ENCODE measurements at regions not wholly inside any gene's neighbourhood (a gene's known extent, or its start where the extent isn't known, plus 50 kb on each side); places are given as distances from the start of the nearest gene placed in this dataset.

DNA sequence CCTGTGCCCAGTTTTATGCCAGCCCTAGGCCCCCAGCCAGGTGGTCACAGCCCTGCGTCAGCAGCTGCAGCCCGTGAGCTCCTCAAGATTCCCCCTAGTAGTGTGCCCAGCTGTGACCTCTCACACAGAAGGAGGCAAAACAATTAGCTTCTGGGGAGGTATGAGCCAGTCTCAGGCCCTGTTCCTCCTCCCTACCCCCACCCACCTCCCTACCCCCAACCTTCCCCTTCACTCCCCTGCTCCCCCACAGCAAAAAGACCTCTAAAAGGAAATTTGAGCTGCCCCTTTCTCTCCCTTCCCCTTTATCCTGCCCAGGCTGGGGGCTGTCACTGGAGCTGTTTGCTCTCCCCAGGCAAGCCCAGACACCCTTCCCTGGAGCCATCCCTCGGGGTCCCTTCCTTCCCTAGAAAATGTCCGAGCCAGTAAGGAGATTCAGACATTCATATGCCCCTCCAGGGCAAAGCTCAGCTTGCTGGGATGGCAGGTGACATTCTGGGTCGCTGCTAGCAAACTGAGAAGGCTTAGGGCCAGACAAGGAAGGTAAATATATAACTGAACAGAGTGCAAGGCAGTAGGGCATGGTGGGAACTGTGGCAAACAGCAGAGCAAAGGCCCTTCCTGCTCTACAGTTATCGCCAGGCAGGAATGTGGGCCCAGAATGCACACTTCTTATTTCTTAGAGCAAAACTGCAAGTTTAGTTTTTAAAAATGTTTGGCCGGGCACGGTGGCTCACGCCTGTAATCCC, 300.2 kb downstream of the MN1 start:
- no peak for TF ChIP-seq POLR2A (IDR thresholded peaks at IDR 0.05; ENCODE audit: extremely low read depth, insufficient read length)
- TF ChIP-seq, protein P1, sequence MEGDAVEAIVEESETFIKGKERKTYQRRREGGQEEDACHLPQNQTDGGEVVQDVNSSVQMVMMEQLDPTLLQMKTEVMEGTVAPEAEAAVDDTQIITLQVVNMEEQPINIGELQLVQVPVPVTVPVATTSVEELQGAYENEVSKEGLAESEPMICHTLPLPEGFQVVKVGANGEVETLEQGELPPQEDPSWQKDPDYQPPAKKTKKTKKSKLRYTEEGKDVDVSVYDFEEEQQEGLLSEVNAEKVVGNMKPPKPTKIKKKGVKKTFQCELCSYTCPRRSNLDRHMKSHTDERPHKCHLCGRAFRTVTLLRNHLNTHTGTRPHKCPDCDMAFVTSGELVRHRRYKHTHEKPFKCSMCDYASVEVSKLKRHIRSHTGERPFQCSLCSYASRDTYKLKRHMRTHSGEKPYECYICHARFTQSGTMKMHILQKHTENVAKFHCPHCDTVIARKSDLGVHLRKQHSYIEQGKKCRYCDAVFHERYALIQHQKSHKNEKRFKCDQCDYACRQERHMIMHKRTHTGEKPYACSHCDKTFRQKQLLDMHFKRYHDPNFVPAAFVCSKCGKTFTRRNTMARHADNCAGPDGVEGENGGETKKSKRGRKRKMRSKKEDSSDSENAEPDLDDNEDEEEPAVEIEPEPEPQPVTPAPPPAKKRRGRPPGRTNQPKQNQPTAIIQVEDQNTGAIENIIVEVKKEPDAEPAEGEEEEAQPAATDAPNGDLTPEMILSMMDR (IDR thresholded peaks at IDR 0.05; ENCODE audit: low read depth, low read length) = no peak
- TF ChIP-seq MYC (IDR thresholded peaks at IDR 0.05; ENCODE audit: low read depth, low read length) = no peak
- TF ChIP-seq, protein P2, sequence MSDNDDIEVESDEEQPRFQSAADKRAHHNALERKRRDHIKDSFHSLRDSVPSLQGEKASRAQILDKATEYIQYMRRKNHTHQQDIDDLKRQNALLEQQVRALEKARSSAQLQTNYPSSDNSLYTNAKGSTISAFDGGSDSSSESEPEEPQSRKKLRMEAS (IDR thresholded peaks at IDR 0.05; ENCODE audit: low read depth, low read length) = no peak
- DNase-seq (ENCODE audit: low read depth) = no peak
- no peak overlapping the region for H3K4me3 ChIP-seq (ENCODE audit: low read depth, low read length)

DNA sequence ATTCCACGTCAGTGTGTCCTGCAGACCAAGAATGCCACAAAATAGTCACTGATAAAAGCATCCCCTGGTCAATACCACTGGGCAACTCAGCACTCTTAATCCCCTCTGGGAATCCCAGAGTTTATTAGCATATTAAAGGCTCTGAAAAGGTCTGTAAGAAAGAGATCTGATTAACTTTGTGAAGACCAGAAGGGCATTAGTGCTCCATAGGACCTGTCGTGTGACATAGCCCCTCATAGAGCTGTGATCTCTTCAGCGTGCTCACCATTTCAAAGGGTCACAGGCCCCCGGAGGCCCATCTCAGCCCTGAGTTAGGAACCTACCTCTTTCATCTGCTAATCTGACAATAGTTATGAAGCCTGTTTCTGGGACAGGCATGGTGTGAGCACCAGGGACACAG, 299.2 kb downstream of the MN1 start:
- no peak for TF ChIP-seq POLR2A (IDR thresholded peaks at IDR 0.05; ENCODE audit: extremely low read depth, insufficient read length)
- TF ChIP-seq, protein P1 (IDR thresholded peaks at IDR 0.05; ENCODE audit: low read depth, low read length) = no peak
- TF ChIP-seq, protein P2 (IDR thresholded peaks at IDR 0.05; ENCODE audit: low read depth, low read length) = no peak
- no peak for TF ChIP-seq MYC (IDR thresholded peaks at IDR 0.05; ENCODE audit: low read depth, low read length)
- no peak overlapping the region for H3K4me3 ChIP-seq (ENCODE audit: low read depth, low read length)
- no peak for DNase-seq (ENCODE audit: low read depth)

DNA sequence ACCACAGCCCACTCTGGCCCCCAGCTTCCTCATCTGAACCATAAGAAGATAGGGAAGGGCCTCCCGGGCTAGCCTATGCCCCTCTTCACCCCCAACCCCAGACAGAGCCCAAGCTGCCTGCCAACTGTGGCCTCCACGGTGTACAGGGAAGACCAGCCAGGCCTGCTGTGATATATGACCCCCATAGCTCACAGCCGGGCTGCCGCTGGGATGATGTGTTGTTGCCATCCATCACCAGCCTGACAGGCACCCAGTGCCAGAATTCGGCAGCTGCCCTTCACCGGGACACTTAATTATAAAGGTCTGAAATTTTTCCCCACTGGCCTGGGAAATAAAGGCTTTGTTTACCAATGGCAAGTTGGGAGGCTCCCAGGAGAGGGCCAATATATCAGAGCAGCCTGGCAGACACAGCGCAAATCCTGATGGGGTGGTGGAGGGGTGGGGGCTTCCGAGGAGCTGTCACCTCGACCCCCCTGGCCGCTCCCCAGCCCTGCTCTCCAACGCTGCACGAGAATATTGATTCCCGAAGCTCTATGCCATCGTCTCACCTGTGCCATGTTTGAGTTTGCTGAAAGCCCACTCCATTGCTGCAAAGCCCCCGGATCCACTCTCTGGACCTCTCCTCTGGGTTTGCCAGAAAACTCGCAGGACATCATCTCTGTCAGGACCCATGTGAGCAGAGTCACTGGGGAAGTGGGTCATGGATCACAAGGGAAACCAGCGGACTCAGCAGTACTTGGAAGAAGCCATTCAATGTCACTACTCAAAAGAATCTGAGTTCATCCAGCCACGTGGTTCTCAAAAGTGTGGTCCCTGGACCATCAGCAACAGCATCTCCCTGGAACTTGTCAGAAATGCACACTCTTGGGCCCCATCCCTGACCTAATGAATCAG, 296.9 kb downstream of the MN1 start:
- TF ChIP-seq, protein P2 (IDR thresholded peaks at IDR 0.05; ENCODE audit: low read depth, low read length) = no peak
- TF ChIP-seq, protein P1 (IDR thresholded peaks at IDR 0.05; ENCODE audit: low read depth, low read length) = no peak
- TF ChIP-seq POLR2A (IDR thresholded peaks at IDR 0.05; ENCODE audit: extremely low read depth, insufficient read length) = no peak
- no peak for TF ChIP-seq MYC (IDR thresholded peaks at IDR 0.05; ENCODE audit: low read depth, low read length)
- no peak overlapping the region for H3K4me3 ChIP-seq (ENCODE audit: low read depth, low read length)
- no peak for DNase-seq (ENCODE audit: low read depth)

DNA sequence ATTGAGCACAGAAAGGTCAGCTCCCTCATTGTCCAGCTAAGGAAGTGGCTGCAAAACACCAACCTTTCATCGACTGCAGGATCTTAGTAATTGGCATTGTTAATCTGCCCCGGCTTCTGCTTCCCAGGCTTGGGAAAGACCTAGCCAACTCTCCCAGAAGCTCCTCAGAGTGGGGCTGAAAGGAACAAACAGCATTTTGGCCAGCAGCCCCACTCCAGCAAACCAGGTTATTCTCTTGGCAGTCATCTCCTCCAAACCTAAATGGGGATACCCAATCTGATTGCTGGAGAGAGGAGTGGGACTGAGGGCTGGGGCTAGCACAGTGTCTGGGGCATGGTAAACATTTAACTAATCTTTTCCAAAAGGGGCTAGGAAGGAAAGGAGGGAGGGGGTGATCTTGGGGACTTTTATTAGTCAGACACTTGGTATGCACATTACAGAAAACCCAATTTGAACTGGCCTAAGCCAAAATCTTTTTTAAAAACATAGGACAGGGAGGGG, 294.4 kb downstream of the MN1 start:
- no peak for DNase-seq (ENCODE audit: low read depth)
- TF ChIP-seq MYC (IDR thresholded peaks at IDR 0.05; ENCODE audit: low read depth, low read length) (no peak), POLR2A (IDR thresholded peaks at IDR 0.05; ENCODE audit: extremely low read depth, insufficient read length) (no peak)
- TF ChIP-seq, protein P2 (IDR thresholded peaks at IDR 0.05; ENCODE audit: low read depth, low read length) = no peak
- TF ChIP-seq, protein P1 (IDR thresholded peaks at IDR 0.05; ENCODE audit: low read depth, low read length) = no peak
- no peak overlapping the region for H3K4me3 ChIP-seq (ENCODE audit: low read depth, low read length)

DNA sequence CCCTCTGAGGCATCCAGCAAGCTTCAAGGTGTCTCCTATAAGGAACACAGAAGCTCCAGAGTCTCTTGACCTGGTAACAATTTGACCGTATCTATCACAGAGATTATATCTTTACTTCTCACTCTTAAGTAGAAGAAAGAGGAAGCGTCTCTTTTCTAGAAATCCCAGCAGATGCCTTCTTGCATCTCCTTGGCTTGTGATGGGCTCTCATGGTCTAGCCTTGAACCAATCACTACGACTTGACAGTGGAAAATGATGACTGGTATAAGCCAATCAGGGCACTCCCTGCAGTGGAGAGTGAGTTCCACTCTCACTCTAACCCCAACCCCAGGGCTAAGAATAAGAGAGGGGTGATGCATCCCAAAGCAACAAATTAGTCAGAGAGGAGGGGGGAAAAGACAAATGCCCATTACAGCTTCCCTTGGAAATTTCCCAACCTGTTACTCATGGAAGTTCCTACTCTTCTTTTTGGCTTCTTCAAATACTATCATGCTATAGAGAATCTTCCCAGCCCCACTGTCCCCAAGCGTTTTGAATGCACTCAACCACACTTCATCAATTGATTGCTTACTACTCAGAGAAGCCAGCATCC, 293.5 kb downstream of the MN1 start:
- no peak overlapping the region for H3K4me3 ChIP-seq (ENCODE audit: low read depth, low read length)
- TF ChIP-seq POLR2A (IDR thresholded peaks at IDR 0.05; ENCODE audit: extremely low read depth, insufficient read length) = no peak
- TF ChIP-seq, protein P2 (IDR thresholded peaks at IDR 0.05; ENCODE audit: low read depth, low read length) = no peak
- TF ChIP-seq, protein P1 (IDR thresholded peaks at IDR 0.05; ENCODE audit: low read depth, low read length) = no peak
- TF ChIP-seq MYC (IDR thresholded peaks at IDR 0.05; ENCODE audit: low read depth, low read length) = no peak
- no peak for DNase-seq (ENCODE audit: low read depth)

Measured in NB4 (cell line).